Type B pancreatic cell (in vitro differentiated cells): ENCODE measurements at regions not wholly inside any gene's neighbourhood (a gene's known extent, or its start where the extent isn't known, plus 50 kb on each side); places are given as distances from the start of the nearest gene placed in this dataset.

Source experiments
- DNase-seq: peaks from one replicate; pipeline ENCODE4 v3.0.0; 2021; ENCODE audit warnings: mixed read lengths; ENCODE audit not compliant: unreplicated experiment; ENCODE audit errors: extremely low spot score
- H3K27ac Mint-ChIP-seq: 2 replicates; pipeline ENCODE4 v1.8.0; 2021; ENCODE audit warnings: mild to moderate bottlenecking, mixed read lengths
- H3K27me3 Mint-ChIP-seq: 2 replicates; pipeline ENCODE4 v1.8.0; 2021; ENCODE audit warnings: mixed read lengths
- H3K36me3 Mint-ChIP-seq: 2 replicates; pipeline ENCODE4 v1.8.0; 2021; ENCODE audit warnings: mixed read lengths
- H3K4me1 Mint-ChIP-seq: one replicate; pipeline ENCODE4 v1.8.0; 2021; ENCODE audit warnings: mixed read lengths; ENCODE audit not compliant: unreplicated experiment
- H3K4me3 Mint-ChIP-seq: 2 replicates; pipeline ENCODE4 v1.8.0; 2021; ENCODE audit warnings: mild to moderate bottlenecking, mixed read lengths
- H3K9me3 Mint-ChIP-seq: 2 replicates; pipeline ENCODE4 v1.8.0; 2021; ENCODE audit warnings: mixed read lengths
- CTCF ChIP-seq: fragments of 200-600 bp; sonication (generic); conservative IDR thresholded peaks from 2 replicates; pipeline ENCODE4 v1.5.0; 2021; ENCODE audit warnings: antibody characterized with exemption, mild to moderate bottlenecking

- Mint-ChIP-seq H3K4me3 (no peak overlapping the region), H3K36me3 (no peaks in the 10 kb centered on the region), H3K27me3 (peaks cover 11% of the 10 kb centered on the region), H3K9me3 (no peaks in the 10 kb centered on the region), H3K4me1 (no peaks in the 10 kb centered on the region), H3K27ac (no peak overlapping the region)
- no peak for TF ChIP-seq CTCF
- DNase-seq: no peak
Measured at GRCh38 chr13:111043575-111043982, 71.5 kb upstream of the ARHGEF7 start.

GRCh38 chr13:111042661-111043226 is 72.4 kb upstream of the ARHGEF7 start:
- Mint-ChIP-seq H3K4me3 (no peak overlapping the region), H3K4me1 (no peaks in the 10 kb centered on the region), H3K27me3 (peaks cover 13% of the 10 kb centered on the region), H3K36me3 (no peaks in the 10 kb centered on the region), H3K9me3 (no peaks in the 10 kb centered on the region), H3K27ac (no peak overlapping the region)
- TF ChIP-seq CTCF: no peak
- DNase-seq: no peak

GRCh38 chr13:111040830-111041229 is 74.3 kb upstream of the ARHGEF7 start:
- Mint-ChIP-seq H3K27me3 (peaks cover 18% of the 10 kb centered on the region), H3K9me3 (no peaks in the 10 kb centered on the region), H3K4me3 (no peak overlapping the region), H3K27ac (no peak overlapping the region), H3K4me1 (peaks cover 2% of the 10 kb centered on the region), H3K36me3 (no peaks in the 10 kb centered on the region)
- no peak for TF ChIP-seq CTCF
- no peak for DNase-seq

- TF ChIP-seq CTCF: no peak
- Mint-ChIP-seq H3K27ac (no peak overlapping the region), H3K27me3 (peaks cover 21% of the 10 kb centered on the region), H3K4me1 (peaks cover 5% of the 10 kb centered on the region), H3K36me3 (no peaks in the 10 kb centered on the region), H3K9me3 (no peaks in the 10 kb centered on the region), H3K4me3 (no peak overlapping the region)
- DNase-seq: no peak
Measured at GRCh38 chr13:111039735-111040134, 75.4 kb upstream of the ARHGEF7 start.

GRCh38 chr13:111038887-111039286 is 76.2 kb upstream of the ARHGEF7 start:
- no peak overlapping the region for H3K27ac Mint-ChIP-seq
- peaks cover 5% of the 10 kb centered on the region for H3K4me1 Mint-ChIP-seq
- peaks cover 24% of the 10 kb centered on the region for H3K27me3 Mint-ChIP-seq
- H3K36me3 Mint-ChIP-seq: no peaks in the 10 kb centered on the region
- H3K4me3 Mint-ChIP-seq: no peak overlapping the region
- no peak for DNase-seq
- TF ChIP-seq CTCF: no peak
- H3K9me3 Mint-ChIP-seq: no peaks in the 10 kb centered on the region

- TF ChIP-seq CTCF: no peak
- H3K4me1 Mint-ChIP-seq: peaks cover 5% of the 10 kb centered on the region
- no peaks in the 10 kb centered on the region for H3K36me3 Mint-ChIP-seq
- no peak overlapping the region for H3K27ac Mint-ChIP-seq
- H3K27me3 Mint-ChIP-seq: peaks cover 28% of the 10 kb centered on the region
- DNase-seq: no peak
- no peak overlapping the region for H3K4me3 Mint-ChIP-seq
- no peaks in the 10 kb centered on the region for H3K9me3 Mint-ChIP-seq
Measured at GRCh38 chr13:111037927-111038326, 77.2 kb upstream of the ARHGEF7 start.
